ENCODE measurements at regions not wholly inside any gene's neighbourhood (a gene's known extent, or its start where the extent isn't known, plus 50 kb on each side); places are given as distances from the start of the nearest gene placed in this dataset.

DNA sequence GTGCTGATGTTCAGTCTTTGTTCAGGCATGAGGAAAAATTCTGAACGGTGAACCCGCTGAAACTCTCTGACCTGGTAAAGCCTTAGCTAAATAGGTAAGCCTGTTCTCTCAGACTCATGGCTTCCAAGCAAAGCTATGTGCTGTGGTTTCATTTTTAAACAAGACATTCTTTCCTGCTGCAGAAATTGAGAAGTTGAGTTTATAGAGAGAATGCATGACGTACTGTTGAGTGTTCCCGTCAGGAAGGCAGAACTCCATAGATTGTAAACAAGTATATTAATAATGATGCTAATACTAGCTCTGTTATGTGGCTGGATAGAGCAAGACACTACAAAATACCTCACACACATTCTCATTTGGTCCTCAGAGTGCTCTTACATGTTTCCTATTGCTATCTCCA lies 424.0 kb upstream of the CRIM1 start:
- TF ChIP-seq, protein P1, sequence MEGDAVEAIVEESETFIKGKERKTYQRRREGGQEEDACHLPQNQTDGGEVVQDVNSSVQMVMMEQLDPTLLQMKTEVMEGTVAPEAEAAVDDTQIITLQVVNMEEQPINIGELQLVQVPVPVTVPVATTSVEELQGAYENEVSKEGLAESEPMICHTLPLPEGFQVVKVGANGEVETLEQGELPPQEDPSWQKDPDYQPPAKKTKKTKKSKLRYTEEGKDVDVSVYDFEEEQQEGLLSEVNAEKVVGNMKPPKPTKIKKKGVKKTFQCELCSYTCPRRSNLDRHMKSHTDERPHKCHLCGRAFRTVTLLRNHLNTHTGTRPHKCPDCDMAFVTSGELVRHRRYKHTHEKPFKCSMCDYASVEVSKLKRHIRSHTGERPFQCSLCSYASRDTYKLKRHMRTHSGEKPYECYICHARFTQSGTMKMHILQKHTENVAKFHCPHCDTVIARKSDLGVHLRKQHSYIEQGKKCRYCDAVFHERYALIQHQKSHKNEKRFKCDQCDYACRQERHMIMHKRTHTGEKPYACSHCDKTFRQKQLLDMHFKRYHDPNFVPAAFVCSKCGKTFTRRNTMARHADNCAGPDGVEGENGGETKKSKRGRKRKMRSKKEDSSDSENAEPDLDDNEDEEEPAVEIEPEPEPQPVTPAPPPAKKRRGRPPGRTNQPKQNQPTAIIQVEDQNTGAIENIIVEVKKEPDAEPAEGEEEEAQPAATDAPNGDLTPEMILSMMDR (IDR thresholded peaks at IDR 0.05; ENCODE audit: insufficient read depth, low read length) = no peak
- TF ChIP-seq GABPA (IDR thresholded peaks at IDR 0.05; ENCODE audit: low read depth) = no peak
- TF ChIP-seq, protein P2, sequence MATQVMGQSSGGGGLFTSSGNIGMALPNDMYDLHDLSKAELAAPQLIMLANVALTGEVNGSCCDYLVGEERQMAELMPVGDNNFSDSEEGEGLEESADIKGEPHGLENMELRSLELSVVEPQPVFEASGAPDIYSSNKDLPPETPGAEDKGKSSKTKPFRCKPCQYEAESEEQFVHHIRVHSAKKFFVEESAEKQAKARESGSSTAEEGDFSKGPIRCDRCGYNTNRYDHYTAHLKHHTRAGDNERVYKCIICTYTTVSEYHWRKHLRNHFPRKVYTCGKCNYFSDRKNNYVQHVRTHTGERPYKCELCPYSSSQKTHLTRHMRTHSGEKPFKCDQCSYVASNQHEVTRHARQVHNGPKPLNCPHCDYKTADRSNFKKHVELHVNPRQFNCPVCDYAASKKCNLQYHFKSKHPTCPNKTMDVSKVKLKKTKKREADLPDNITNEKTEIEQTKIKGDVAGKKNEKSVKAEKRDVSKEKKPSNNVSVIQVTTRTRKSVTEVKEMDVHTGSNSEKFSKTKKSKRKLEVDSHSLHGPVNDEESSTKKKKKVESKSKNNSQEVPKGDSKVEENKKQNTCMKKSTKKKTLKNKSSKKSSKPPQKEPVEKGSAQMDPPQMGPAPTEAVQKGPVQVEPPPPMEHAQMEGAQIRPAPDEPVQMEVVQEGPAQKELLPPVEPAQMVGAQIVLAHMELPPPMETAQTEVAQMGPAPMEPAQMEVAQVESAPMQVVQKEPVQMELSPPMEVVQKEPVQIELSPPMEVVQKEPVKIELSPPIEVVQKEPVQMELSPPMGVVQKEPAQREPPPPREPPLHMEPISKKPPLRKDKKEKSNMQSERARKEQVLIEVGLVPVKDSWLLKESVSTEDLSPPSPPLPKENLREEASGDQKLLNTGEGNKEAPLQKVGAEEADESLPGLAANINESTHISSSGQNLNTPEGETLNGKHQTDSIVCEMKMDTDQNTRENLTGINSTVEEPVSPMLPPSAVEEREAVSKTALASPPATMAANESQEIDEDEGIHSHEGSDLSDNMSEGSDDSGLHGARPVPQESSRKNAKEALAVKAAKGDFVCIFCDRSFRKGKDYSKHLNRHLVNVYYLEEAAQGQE (IDR thresholded peaks at IDR 0.05; ENCODE audit: insufficient replicate concordance, low read depth) = no peak
- no peak for TF ChIP-seq POLR2AphosphoS5 (IDR thresholded peaks at IDR 0.05; ENCODE audit: low read depth)
- TF ChIP-seq SPI1 (IDR thresholded peaks at IDR 0.05; ENCODE audit: borderline replicate concordance, low read depth) = no peak

Measured in HL-60 (cell line).